ENCODE measurements at regions not wholly inside any gene's neighbourhood (a gene's known extent, or its start where the extent isn't known, plus 50 kb on each side); places are given as distances from the start of the nearest gene placed in this dataset.

DNA sequence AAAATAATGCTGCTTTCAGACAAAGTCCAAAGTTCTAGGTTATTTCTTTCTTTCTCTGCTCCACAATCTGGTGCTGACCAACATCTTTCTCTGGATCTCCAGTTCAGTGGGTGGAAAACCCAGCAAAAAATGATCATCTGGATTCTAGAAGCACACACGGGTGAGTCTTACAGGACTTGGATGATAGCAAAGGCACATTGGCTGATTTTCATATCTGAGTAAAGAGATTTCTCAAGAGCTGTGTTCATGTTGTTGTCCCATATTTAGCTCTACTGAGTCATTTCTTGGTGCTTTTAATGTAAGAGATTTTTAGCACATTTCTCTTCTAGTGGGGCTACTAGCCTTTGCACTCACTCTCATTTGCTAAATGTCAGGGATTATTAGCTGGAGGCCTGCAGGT, 336.7 kb downstream of the GALC start:
- TF ChIP-seq RAD21 (IDR thresholded peaks at IDR 0.05) (no peak), TAF1 (conservative IDR thresholded peaks at IDR 0.05) (no peak), SP1 (IDR thresholded peaks at IDR 0.05) (no peak), JUND (IDR thresholded peaks at IDR 0.05) (no peak), EGR1 (IDR thresholded peaks at IDR 0.05; ENCODE audit: low read depth in 2 of 2) (no peak)
- TF ChIP-seq, protein P1, sequence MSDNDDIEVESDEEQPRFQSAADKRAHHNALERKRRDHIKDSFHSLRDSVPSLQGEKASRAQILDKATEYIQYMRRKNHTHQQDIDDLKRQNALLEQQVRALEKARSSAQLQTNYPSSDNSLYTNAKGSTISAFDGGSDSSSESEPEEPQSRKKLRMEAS (IDR thresholded peaks at IDR 0.05) = no peak
- TF ChIP-seq, protein P2, sequence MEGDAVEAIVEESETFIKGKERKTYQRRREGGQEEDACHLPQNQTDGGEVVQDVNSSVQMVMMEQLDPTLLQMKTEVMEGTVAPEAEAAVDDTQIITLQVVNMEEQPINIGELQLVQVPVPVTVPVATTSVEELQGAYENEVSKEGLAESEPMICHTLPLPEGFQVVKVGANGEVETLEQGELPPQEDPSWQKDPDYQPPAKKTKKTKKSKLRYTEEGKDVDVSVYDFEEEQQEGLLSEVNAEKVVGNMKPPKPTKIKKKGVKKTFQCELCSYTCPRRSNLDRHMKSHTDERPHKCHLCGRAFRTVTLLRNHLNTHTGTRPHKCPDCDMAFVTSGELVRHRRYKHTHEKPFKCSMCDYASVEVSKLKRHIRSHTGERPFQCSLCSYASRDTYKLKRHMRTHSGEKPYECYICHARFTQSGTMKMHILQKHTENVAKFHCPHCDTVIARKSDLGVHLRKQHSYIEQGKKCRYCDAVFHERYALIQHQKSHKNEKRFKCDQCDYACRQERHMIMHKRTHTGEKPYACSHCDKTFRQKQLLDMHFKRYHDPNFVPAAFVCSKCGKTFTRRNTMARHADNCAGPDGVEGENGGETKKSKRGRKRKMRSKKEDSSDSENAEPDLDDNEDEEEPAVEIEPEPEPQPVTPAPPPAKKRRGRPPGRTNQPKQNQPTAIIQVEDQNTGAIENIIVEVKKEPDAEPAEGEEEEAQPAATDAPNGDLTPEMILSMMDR (IDR thresholded peaks at IDR 0.05; ENCODE audit: low read depth, low read length, missing input control) = no peak
- TF ChIP-seq, protein P3, sequence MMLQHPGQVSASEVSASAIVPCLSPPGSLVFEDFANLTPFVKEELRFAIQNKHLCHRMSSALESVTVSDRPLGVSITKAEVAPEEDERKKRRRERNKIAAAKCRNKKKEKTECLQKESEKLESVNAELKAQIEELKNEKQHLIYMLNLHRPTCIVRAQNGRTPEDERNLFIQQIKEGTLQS (IDR thresholded peaks at IDR 0.05) = no peak
